Epithelial cell of prostate (primary cell): ENCODE measurements at regions not wholly inside any gene's neighbourhood (a gene's known extent, or its start where the extent isn't known, plus 50 kb on each side); places are given as distances from the start of the nearest gene placed in this dataset.
A peak's percentile ranks its signal among the peaks of the same experiment; 100 is the strongest.

Experiments used
- DNase-seq: peaks from one replicate; pipeline ENCODE4 v3.0.0-alpha.2; 2011; ENCODE audit warnings: low read depth, low spot score
- H3K27ac ChIP-seq: fragments of 450-650 bp; 2 replicates; pipeline ENCODE4 v1.5.1; 2017; ENCODE audit warnings: mild to moderate bottlenecking

DNA sequence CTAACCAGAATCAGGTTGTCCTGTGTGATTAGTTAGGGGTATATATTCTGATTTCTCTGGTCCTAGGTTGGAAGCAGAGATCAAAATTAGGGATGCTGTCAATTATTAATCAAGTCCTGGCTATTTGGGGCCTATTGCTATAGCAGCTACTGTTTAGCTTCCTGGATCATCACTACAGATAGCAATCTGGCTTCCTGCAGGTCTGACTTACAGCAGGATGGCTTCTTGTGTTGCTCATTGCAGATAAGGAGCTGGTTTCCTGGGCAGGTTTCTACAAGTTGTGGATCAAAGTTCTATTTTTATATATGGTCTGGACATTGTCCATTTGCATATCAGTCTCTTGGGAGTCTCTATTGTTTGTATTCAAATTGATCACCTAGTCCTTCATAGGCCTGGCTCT, 57.7 kb upstream of the C4orf54 start:
- H3K27ac ChIP-seq = no peak overlapping the region
- DNase-seq = peak; percentile 64

DNA sequence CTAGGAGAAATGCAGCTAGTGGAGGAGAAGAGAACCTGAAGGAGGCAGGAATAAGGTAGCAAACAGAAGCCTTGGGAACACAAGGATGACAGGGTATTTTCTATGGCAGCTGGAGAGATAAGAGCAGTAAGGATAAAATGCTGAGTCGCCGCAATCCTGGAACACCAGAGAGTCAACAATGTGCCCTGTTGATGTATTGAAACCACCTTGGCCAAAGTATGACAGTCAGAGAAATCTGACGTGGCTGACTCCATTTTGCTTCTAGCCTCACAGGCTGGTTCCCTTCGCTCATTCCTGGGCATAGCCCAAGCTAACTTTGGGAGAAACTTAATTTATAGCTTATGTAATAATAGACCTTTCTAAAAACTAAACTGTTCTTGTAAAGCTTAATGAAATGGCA, 56.6 kb upstream of the C4orf54 start:
- no peak overlapping the region for H3K27ac ChIP-seq
- no peak for DNase-seq

DNA sequence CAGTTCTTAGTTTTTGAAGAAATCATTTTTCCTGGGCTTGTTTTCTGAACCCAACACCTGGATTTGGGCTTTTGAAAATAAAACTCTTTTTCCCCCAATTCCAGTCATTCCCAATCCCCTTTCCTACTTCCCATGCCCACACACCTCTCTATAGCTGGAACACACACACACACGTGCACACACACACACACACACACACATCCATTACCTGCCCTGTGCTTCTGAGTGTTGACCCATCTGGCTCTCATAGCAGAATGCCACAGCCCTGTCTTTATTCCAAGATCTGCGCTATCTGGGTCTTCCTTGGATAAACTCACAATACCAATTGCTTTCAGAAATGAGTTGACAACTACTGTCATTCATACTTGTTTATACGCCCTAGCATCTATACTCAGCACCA, 54.9 kb upstream of the C4orf54 start:
- no peak overlapping the region for H3K27ac ChIP-seq
- no peak for DNase-seq

DNA sequence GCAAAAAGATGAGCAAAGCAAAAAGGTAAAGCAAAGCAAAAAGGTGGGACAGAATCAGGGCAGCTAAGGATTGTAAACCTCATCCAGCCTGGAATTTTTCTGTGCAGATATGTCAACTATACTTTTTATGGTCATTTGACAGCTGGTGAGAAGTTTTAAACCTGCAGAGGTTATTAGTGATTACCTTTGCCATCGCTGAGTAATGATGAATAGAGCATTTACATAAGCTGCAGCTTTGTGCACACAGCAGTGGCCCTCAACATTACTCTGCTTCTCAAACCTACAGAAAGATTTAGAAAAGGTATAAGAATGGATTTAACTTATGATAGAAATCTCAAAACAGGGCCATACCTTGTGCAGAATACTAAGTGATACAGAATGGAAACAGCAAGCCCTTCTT, 54.5 kb upstream of the C4orf54 start:
- peak overlapping the region; percentile 65 for H3K27ac ChIP-seq
- DNase-seq = no peak

DNA sequence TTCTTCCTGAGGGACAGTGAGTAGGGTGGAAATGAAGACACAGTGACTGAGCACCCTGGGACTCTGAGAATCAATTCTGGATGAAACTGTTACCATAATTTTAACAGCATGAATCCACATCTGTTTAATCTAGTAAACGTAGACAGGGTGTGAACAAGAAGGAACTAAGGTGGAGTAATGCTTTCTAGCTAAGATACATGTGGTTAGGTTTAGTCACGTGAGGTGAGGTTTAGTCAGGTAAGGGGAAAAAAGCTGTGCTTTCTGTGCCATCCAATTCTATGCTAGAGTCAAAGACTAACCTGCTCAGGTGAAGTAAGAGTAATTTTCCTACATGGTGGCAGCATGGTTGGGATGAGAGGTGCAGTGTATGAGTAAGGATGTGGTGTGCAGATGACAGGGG, 54.0 kb upstream of the C4orf54 start:
- peak overlapping the region; percentile 65 for H3K27ac ChIP-seq
- DNase-seq = peak; percentile 22

DNA sequence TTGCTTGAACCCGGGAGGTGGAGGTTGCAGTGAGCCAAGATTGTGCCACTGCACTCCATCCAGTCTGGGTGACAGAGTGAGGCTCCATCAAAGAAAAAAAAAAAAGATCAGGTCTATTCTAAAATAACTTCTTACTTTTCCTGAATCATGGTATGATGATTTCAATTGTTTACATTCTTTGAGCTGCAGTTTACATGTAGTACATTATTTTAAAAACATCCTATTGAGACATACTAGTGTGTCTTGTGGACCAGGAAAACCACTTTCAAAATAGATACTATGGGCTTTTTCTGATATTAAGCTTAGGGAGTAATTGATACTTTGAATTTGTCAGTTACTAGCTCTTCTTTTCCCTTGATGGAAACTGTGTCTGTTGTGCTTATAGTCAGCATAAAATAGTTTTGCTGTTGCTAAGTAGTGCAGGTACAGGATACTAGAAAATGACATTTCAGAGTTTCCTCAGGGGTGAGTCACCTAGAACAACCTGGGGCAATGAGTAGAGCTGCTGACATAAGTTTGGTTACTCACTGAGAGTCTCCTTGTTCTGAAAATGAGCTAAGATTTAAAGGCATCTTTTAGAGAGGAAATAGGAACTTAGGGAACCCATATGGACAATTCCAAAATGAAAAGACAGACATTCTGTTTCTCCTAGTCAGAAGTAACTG, 53.2 kb upstream of the C4orf54 start:
- H3K27ac ChIP-seq = peak overlapping the region; percentile 65
- peak; percentile 84 for DNase-seq

DNA sequence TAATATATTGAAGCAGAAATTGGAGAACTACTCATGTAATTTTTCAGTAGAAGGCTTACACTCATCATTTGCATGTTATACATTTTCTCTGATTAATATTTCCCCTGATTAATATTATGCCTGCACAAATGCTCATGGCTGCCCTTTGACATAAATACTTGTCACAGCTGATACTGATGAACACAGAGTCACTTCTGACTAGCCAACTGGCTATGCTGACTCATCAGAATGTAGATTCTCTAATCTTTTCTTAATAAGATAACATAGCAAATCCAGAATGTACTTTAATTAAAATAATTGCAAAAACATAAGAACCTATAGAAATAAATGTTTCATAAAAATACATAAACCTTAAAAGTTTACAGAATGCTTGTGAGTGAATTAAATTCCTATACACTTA, 52.4 kb upstream of the C4orf54 start:
- H3K27ac ChIP-seq = peak overlapping the region; percentile 65
- DNase-seq = no peak

DNA sequence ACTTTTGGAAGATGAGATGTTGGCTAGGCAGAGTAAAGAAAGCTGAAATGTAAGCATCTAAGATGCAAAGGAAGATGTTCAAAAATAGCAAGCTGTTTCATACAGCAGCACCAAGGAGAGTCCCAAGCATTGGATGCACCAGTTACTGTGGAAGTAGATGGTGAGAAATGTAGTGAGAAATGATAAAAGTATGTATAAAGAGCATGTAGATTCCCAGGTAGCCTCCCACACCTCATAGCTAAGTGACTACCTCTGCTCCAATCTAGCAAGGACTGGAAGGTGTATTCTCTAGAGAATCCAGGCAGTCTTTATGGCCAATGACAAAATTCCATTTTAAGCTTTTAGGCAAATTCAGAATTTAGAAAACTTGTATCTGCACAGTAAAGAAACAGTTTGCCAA, 50.9 kb upstream of the C4orf54 start:
- no peak for DNase-seq
- no peak overlapping the region for H3K27ac ChIP-seq
